HL-60 (cell line): ENCODE measurements at regions not wholly inside any gene's neighbourhood (a gene's known extent, or its start where the extent isn't known, plus 50 kb on each side); places are given as distances from the start of the nearest gene placed in this dataset.

ENCODE experiments used
- DNase-seq, 2 experiments: peaks; one replicate each; pipeline ENCODE4 v3.0.0-alpha.2; 2010 to 2020; ENCODE audit warnings: low read depth in 1 of 2, low spot score in 1 of 2
- H3K27ac ChIP-seq: fragments of 250-450 bp; sonication (Bioruptor Pico); replicated peaks from 2 replicates; pipeline ENCODE4 v1.5.1; 2020; ENCODE audit warnings: mild to moderate bottlenecking, moderate library complexity
- H3K27me3 ChIP-seq: fragments of 250-450 bp; sonication (Bioruptor Pico); 2 replicates; pipeline ENCODE4 v1.5.1; 2021; ENCODE audit warnings: mild to moderate bottlenecking, moderate library complexity; ENCODE audit not compliant: insufficient read depth, poor library complexity, severe bottlenecking
- H3K4me3 ChIP-seq: replicated peaks from 2 replicates; pipeline ENCODE4 v1.5.1; 2011; ENCODE audit warnings: mild to moderate bottlenecking, control low read depth, low read length; ENCODE audit not compliant: insufficient read depth
- GABPA ChIP-seq: IDR thresholded peaks from 2 replicates; pipeline ENCODE4 v1.6.1; 2012; ENCODE audit warnings: low read depth
- POLR2AphosphoS5 ChIP-seq: IDR thresholded peaks from 2 replicates; pipeline ENCODE4 v1.6.1; 2012; ENCODE audit warnings: low read depth
- REST ChIP-seq: IDR thresholded peaks from 2 replicates; pipeline ENCODE4 v1.6.1; 2012; ENCODE audit warnings: low read depth; ENCODE audit not compliant: insufficient replicate concordance
- SPI1 ChIP-seq: IDR thresholded peaks from 2 replicates; pipeline ENCODE4 v1.6.1; 2012; ENCODE audit warnings: low read depth, mild to moderate bottlenecking, borderline replicate concordance
- TF ChIP-seq, protein P1 (sequence below): IDR thresholded peaks from one replicate; pipeline ENCODE4 v1.5.1; 2011; ENCODE audit warnings: low read length, control low read depth, inconsistent platforms; ENCODE audit not compliant: insufficient read depth

GRCh38 chr15:35872577-35872976, 326.6 kb upstream of the DPH6 start:
- TF ChIP-seq SPI1: no peak
- TF ChIP-seq, protein P1, sequence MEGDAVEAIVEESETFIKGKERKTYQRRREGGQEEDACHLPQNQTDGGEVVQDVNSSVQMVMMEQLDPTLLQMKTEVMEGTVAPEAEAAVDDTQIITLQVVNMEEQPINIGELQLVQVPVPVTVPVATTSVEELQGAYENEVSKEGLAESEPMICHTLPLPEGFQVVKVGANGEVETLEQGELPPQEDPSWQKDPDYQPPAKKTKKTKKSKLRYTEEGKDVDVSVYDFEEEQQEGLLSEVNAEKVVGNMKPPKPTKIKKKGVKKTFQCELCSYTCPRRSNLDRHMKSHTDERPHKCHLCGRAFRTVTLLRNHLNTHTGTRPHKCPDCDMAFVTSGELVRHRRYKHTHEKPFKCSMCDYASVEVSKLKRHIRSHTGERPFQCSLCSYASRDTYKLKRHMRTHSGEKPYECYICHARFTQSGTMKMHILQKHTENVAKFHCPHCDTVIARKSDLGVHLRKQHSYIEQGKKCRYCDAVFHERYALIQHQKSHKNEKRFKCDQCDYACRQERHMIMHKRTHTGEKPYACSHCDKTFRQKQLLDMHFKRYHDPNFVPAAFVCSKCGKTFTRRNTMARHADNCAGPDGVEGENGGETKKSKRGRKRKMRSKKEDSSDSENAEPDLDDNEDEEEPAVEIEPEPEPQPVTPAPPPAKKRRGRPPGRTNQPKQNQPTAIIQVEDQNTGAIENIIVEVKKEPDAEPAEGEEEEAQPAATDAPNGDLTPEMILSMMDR: no peak
- no peak for TF ChIP-seq REST
- TF ChIP-seq GABPA: no peak
- TF ChIP-seq POLR2AphosphoS5: no peak
- no peak overlapping the region for H3K4me3 ChIP-seq
- H3K27me3 ChIP-seq: no peaks in the 10 kb centered on the region
- DNase-seq: no peak
- no peak overlapping the region for H3K27ac ChIP-seq

DNA sequence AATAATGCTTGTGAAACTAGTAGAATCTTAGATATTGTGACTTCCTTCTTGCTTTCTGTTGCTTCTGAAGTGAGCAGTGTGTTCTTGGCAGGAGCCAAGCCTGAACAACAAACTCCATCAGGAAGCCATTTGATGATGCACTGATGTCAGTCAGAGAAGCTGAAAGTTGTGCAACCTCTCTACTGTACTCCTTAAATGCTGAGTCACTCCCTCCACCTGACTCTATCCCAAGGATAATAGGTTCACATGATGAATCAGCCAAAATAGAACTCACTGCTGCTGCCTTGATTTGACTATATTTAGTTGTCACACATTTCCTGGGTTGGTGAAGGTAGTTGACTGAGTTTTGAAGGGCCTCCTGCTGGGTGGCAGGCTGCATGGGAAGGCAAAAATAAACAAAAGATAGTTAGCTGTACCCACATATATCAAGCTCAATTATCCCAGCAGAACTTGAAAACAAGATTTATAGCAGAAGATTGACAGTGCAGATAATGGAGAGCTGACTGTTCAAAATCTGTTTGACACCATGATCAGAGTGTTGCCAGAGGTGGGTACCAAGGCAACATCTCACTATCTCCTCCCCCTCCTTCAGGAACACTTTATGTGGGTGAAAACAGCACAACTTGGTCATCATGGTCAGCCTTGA, 328.4 kb upstream of the DPH6 start:
- TF ChIP-seq SPI1 (no peak), GABPA (no peak), POLR2AphosphoS5 (no peak), REST (no peak)
- TF ChIP-seq, protein P1: no peak
- Histone ChIP-seq H3K4me3 (no peak overlapping the region), H3K27me3 (no peaks in the 10 kb centered on the region), H3K27ac (no peak overlapping the region)
- DNase-seq: no peak

DNA sequence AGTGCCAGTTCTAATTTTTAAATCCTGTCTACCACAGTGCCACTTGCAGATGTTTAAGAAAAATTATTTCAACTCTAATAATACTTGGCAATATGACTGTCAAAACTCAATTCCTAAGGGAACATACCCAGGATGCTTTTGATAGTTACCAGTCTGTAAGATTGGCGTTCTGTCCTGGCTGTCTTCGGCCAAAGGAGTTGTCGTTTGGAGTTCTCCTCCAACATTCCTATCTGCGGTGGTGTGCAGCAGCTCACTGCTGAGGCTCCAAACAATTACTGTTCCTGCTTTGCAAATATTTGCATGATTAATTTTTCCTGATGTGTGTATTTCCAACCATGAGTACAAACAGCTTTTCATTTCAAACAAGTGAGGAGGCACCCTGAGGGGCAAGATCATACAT, 330.8 kb upstream of the DPH6 start:
- TF ChIP-seq GABPA: no peak
- TF ChIP-seq REST: no peak
- TF ChIP-seq POLR2AphosphoS5: no peak
- TF ChIP-seq, protein P1: no peak
- TF ChIP-seq SPI1: no peak
- H3K27me3 ChIP-seq: no peaks in the 10 kb centered on the region
- H3K4me3 ChIP-seq: no peak overlapping the region
- H3K27ac ChIP-seq: no peak overlapping the region
- DNase-seq: no peak
